SH-SY5Y (cell line): ENCODE measurements at regions not wholly inside any gene's neighbourhood (a gene's known extent, or its start where the extent isn't known, plus 50 kb on each side); places are given as distances from the start of the nearest gene placed in this dataset.

ENCODE experiments used
- GATA2 ChIP-seq: IDR thresholded peaks from 2 replicates; pipeline ENCODE4 v1.6.1; 2011; ENCODE audit warnings: mild to moderate bottlenecking, low read depth, low read length
- GATA3 ChIP-seq: IDR thresholded peaks from 2 replicates; pipeline ENCODE4 v1.6.1; 2011; ENCODE audit warnings: low read depth, mild to moderate bottlenecking, low read length, moderate library complexity

- TF ChIP-seq GATA2 (no peak), GATA3 (no peak)
Measured at GRCh38 chr9:108755979-108756378, 99.8 kb downstream of the ACTL7B start.
